Ascending aorta (tissue), 2 donors: ENCODE measurements at regions not wholly inside any gene's neighbourhood (a gene's known extent, or its start where the extent isn't known, plus 50 kb on each side); places are given as distances from the start of the nearest gene placed in this dataset.

Experiments used
- DNase-seq, 2 donors: peaks; one replicate each; pipeline ENCODE4 v3.0.0-alpha.2; 2019; ENCODE audit warnings: low spot score in 2 of 2
- H3K27ac ChIP-seq, 2 donors: fragments of 200-600 bp; sonication (generic); one replicate each; pipeline ENCODE4 v1.5.1; 2016 to 2017; ENCODE audit warnings: mild to moderate bottlenecking in 1 of 2
- H3K27me3 ChIP-seq: fragments of 200-600 bp; sonication (generic); one replicate; pipeline ENCODE4 v1.5.1; 2017
- H3K36me3 ChIP-seq, 2 donors: fragments of 200-600 bp; sonication (generic); one replicate each; pipeline ENCODE4 v1.5.1; 2016
- H3K4me1 ChIP-seq, 2 donors: fragments of 200-600 bp; sonication (generic); one replicate each; pipeline ENCODE4 v1.5.1; 2016 to 2017; ENCODE audit warnings: mild to moderate bottlenecking in 1 of 2
- H3K4me3 ChIP-seq, 2 donors: fragments of 200-600 bp; sonication (generic); one replicate each; pipeline ENCODE4 v1.5.1; 2016 to 2017; ENCODE audit warnings: mild to moderate bottlenecking in 1 of 2
- H3K9me3 ChIP-seq, 2 donors: fragments of 200-600 bp; sonication (generic); one replicate each; pipeline ENCODE4 v1.5.1; 2016
- CTCF ChIP-seq, 3 experiments: fragments of 200-600 bp in 2 of 3; fragments of 450-650 bp in 1 of 3; sonication (generic) in 2 of 3; IDR thresholded peaks; one replicate each; pipeline ENCODE4 v1.5.1; 2016 to 2019; ENCODE audit warnings: antibody characterized with exemption in 3 of 3, mild to moderate bottlenecking in 1 of 3, moderate library complexity in 1 of 3
- intact Hi-C: fragments of 100-400 bp; cut with DNase I; formaldehyde crosslinking; loops from one replicate; pipeline ENCODE4 v1.15.1; 2023

- H3K9me3 ChIP-seq = no peaks in the 10 kb centered on the region
- H3K27me3 ChIP-seq = no peaks in the 10 kb centered on the region
- H3K4me3 ChIP-seq = no peak overlapping the region
- DNase-seq = no peak
- intact Hi-C loops = no loop called here
- H3K4me1 ChIP-seq = no peaks in the 10 kb centered on the region
- no peaks in the 10 kb centered on the region for H3K36me3 ChIP-seq
- no peak overlapping the region for H3K27ac ChIP-seq
- no peak for TF ChIP-seq CTCF (IDR thresholded peaks at IDR 0.05)
These were observed 677.6 kb downstream of the SOCS6 start for GRCh38 chr18:70966419-70966818.

GRCh38 chr18:70961939-70962338 lies 673.1 kb downstream of the SOCS6 start:
- intact Hi-C loops = no loop called here
- Histone ChIP-seq H3K27ac (no peak overlapping the region), H3K4me3 (no peak overlapping the region), H3K36me3 (no peaks in the 10 kb centered on the region), H3K27me3 (no peaks in the 10 kb centered on the region), H3K4me1 (no peaks in the 10 kb centered on the region), H3K9me3 (no peaks in the 10 kb centered on the region)
- TF ChIP-seq CTCF (IDR thresholded peaks at IDR 0.05) = no peak
- DNase-seq = no peak

GRCh38 chr18:70956554-70956953 lies 667.7 kb downstream of the SOCS6 start:
- Histone ChIP-seq H3K36me3 (no peaks in the 10 kb centered on the region), H3K27me3 (no peaks in the 10 kb centered on the region), H3K4me1 (no peaks in the 10 kb centered on the region), H3K4me3 (no peak overlapping the region), H3K9me3 (no peaks in the 10 kb centered on the region), H3K27ac (no peak overlapping the region)
- intact Hi-C loops = no loop called here
- DNase-seq = no peak
- TF ChIP-seq CTCF (IDR thresholded peaks at IDR 0.05) = no peak

- H3K9me3 ChIP-seq = no peaks in the 10 kb centered on the region
- no peak for TF ChIP-seq CTCF (IDR thresholded peaks at IDR 0.05)
- H3K27ac ChIP-seq = no peak overlapping the region
- no peak overlapping the region for H3K4me3 ChIP-seq
- H3K27me3 ChIP-seq = no peaks in the 10 kb centered on the region
- intact Hi-C loops = no loop called here
- no peak for DNase-seq
- H3K36me3 ChIP-seq = no peaks in the 10 kb centered on the region
- H3K4me1 ChIP-seq = no peaks in the 10 kb centered on the region
These were observed 647.3 kb downstream of the SOCS6 start for GRCh38 chr18:70936160-70936559.

- Histone ChIP-seq H3K27me3 (no peaks in the 10 kb centered on the region), H3K4me3 (no peak overlapping the region), H3K36me3 (no peaks in the 10 kb centered on the region), H3K4me1 (no peaks in the 10 kb centered on the region), H3K9me3 (no peaks in the 10 kb centered on the region), H3K27ac (no peak overlapping the region)
- peak in 2 of 3 experiments; percentile 42 to 58 for TF ChIP-seq CTCF (IDR thresholded peaks at IDR 0.05)
- intact Hi-C loops = no loop called here
- no peak for DNase-seq
These were observed 643.3 kb downstream of the SOCS6 start for GRCh38 chr18:70931942-70932814.
